GM23338 (cell line): ENCODE measurements at regions not wholly inside any gene's neighbourhood (a gene's known extent, or its start where the extent isn't known, plus 50 kb on each side); places are given as distances from the start of the nearest gene placed in this dataset.

Source experiments
- ATAC-seq: fragments of 200-7000 bp; cut with Tn5 transposase; 3 replicates; pipeline ENCODE4 v1.9.1; 2020
- DNase-seq: peaks from one replicate; pipeline ENCODE4 v3.0.0-alpha.2; 2015; ENCODE audit warnings: low spot score
- H2AFZ ChIP-seq: fragments of 200-600 bp; sonication (generic); 2 replicates; pipeline ENCODE4 v1.8.0; 2016; ENCODE audit warnings: antibody characterized with exemption, mild to moderate bottlenecking, moderate library complexity
- H3F3A ChIP-seq: fragments of 200-600 bp; sonication (generic); replicated peaks from 2 replicates; pipeline ENCODE4 v1.8.0; 2017; ENCODE audit warnings: antibody characterized with exemption, mixed run types, low read depth
- H3K27ac ChIP-seq: fragments of 200-600 bp; sonication (generic); 2 replicates; pipeline ENCODE4 v1.6.1; 2016; ENCODE audit warnings: low read depth
- H3K27me3 ChIP-seq: fragments of 200-600 bp; sonication (generic); 2 replicates; pipeline ENCODE4 v1.8.0; 2016; ENCODE audit warnings: mild to moderate bottlenecking, mixed run types, moderate library complexity; ENCODE audit not compliant: insufficient read depth
- H3K36me3 ChIP-seq: fragments of 200-600 bp; sonication (generic); 2 replicates; pipeline ENCODE4 v1.8.0; 2016; ENCODE audit warnings: mild to moderate bottlenecking; ENCODE audit not compliant: insufficient read depth
- H3K4me1 ChIP-seq: fragments of 200-600 bp; sonication (generic); 2 replicates; pipeline ENCODE4 v1.8.0; 2016; ENCODE audit warnings: mild to moderate bottlenecking, moderate library complexity; ENCODE audit not compliant: insufficient read depth
- H3K4me2 ChIP-seq: fragments of 200-600 bp; sonication (generic); 2 replicates; pipeline ENCODE4 v1.7.1; 2017; ENCODE audit warnings: mixed run types
- H3K4me3 ChIP-seq: fragments of 200-600 bp; sonication (generic); 2 replicates; pipeline ENCODE4 v1.6.1; 2016; ENCODE audit warnings: mixed run types
- H3K79me2 ChIP-seq: fragments of 200-600 bp; sonication (generic); replicated peaks from 2 replicates; pipeline ENCODE4 v1.8.0; 2017; ENCODE audit warnings: mild to moderate bottlenecking; ENCODE audit not compliant: insufficient read depth
- H3K9me2 ChIP-seq: fragments of 200-600 bp; sonication (generic); 2 replicates; pipeline ENCODE4 v1.8.0; 2017; ENCODE audit not compliant: insufficient read depth
- H4K20me1 ChIP-seq: fragments of 200-600 bp; sonication (generic); replicated peaks from 2 replicates; pipeline ENCODE4 v1.8.0; 2017; ENCODE audit warnings: mild to moderate bottlenecking; ENCODE audit not compliant: insufficient read depth
- H3K27ac Mint-ChIP-seq: 2 replicates; pipeline ENCODE4 v1.8.0; 2020; ENCODE audit warnings: inconsistent platforms, mild to moderate bottlenecking, moderate library complexity, mixed read lengths
- H3K27me3 Mint-ChIP-seq: 3 replicates; pipeline ENCODE4 v1.8.0; 2022; ENCODE audit warnings: low read depth, mild to moderate bottlenecking, moderate library complexity, mixed read lengths, inconsistent platforms; ENCODE audit not compliant: insufficient read depth, poor library complexity
- H3K36me3 Mint-ChIP-seq: 3 replicates; pipeline ENCODE4 v1.8.0; 2021; ENCODE audit warnings: low read depth, mild to moderate bottlenecking, inconsistent platforms, moderate library complexity, mixed read lengths
- H3K4me1 Mint-ChIP-seq: 3 replicates; pipeline ENCODE4 v1.8.0; 2020; ENCODE audit warnings: mild to moderate bottlenecking, inconsistent platforms, mixed read lengths
- H3K4me3 Mint-ChIP-seq: 3 replicates; pipeline ENCODE4 v1.8.0; 2021; ENCODE audit warnings: moderate library complexity, mild to moderate bottlenecking, inconsistent platforms, mixed read lengths
- H3K9me3 Mint-ChIP-seq: 3 replicates; pipeline ENCODE4 v1.8.0; 2020; ENCODE audit warnings: moderate library complexity, mild to moderate bottlenecking, inconsistent platforms, mixed read lengths
- JUNB ChIP-seq: IDR thresholded peaks from one replicate; pipeline ENCODE4 v1.6.1; 2016; ENCODE audit warnings: antibody characterized with exemption; ENCODE audit not compliant: unreplicated experiment
- NANOG ChIP-seq: IDR thresholded peaks from 2 replicates; pipeline ENCODE4 v1.6.1; 2016; ENCODE audit warnings: antibody characterized with exemption, borderline replicate concordance
- STAT1 ChIP-seq: IDR thresholded peaks from one replicate; pipeline ENCODE4 v1.6.1; 2016; ENCODE audit warnings: antibody characterized with exemption; ENCODE audit not compliant: unreplicated experiment
- ZNF114 ChIP-seq: fragments of 250-450 bp; sonication (Bioruptor Pico); IDR thresholded peaks from 2 replicates; pipeline ENCODE4 v1.5.0; 2020; ENCODE audit warnings: mild to moderate bottlenecking, moderate library complexity
- ZNF331 ChIP-seq: fragments of 250-450 bp; sonication (Bioruptor Pico); IDR thresholded peaks from 2 replicates; pipeline ENCODE4 v1.5.0; 2020; ENCODE audit warnings: low read depth, mild to moderate bottlenecking, moderate library complexity
- TF ChIP-seq, protein P1 (sequence below): fragments of 250-450 bp; sonication (Bioruptor Pico); IDR thresholded peaks from 2 replicates; pipeline ENCODE4 v1.5.0; 2020; ENCODE audit warnings: mild to moderate bottlenecking, moderate library complexity
- TF ChIP-seq, protein P2 (sequence below), 2 experiments: fragments of 200-600 bp in 1 of 2; sonication (generic) in 1 of 2; conservative IDR thresholded peaks; 2 replicates each; pipeline versions ENCODE4 v1.5.1 to v1.6.1; 2016 to 2017; ENCODE audit warnings: antibody characterized with exemption in 2 of 2, low read depth in 2 of 2, mild to moderate bottlenecking in 2 of 2, moderate library complexity in 1 of 2

DNA sequence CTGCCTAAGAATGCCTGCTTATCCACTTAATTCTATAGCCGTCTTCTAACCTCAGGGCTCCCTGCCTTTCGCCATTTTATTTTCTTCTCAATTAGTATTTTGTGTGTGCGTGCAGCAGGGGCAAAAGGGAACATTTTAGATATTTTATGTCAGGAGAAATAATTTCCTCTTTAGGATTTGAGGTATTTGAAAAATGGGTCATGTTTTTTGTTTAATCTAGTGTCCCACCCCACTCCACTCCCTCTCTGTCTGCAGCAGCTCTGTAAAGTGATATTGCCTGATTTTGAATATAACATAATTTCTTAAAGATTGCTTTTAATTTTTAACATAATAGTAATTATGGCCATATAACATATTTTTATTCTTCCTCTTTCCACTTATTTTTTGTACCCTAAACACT is 593.2 kb upstream of the DPPA4 start (continued):
- TF ChIP-seq, protein P1, sequence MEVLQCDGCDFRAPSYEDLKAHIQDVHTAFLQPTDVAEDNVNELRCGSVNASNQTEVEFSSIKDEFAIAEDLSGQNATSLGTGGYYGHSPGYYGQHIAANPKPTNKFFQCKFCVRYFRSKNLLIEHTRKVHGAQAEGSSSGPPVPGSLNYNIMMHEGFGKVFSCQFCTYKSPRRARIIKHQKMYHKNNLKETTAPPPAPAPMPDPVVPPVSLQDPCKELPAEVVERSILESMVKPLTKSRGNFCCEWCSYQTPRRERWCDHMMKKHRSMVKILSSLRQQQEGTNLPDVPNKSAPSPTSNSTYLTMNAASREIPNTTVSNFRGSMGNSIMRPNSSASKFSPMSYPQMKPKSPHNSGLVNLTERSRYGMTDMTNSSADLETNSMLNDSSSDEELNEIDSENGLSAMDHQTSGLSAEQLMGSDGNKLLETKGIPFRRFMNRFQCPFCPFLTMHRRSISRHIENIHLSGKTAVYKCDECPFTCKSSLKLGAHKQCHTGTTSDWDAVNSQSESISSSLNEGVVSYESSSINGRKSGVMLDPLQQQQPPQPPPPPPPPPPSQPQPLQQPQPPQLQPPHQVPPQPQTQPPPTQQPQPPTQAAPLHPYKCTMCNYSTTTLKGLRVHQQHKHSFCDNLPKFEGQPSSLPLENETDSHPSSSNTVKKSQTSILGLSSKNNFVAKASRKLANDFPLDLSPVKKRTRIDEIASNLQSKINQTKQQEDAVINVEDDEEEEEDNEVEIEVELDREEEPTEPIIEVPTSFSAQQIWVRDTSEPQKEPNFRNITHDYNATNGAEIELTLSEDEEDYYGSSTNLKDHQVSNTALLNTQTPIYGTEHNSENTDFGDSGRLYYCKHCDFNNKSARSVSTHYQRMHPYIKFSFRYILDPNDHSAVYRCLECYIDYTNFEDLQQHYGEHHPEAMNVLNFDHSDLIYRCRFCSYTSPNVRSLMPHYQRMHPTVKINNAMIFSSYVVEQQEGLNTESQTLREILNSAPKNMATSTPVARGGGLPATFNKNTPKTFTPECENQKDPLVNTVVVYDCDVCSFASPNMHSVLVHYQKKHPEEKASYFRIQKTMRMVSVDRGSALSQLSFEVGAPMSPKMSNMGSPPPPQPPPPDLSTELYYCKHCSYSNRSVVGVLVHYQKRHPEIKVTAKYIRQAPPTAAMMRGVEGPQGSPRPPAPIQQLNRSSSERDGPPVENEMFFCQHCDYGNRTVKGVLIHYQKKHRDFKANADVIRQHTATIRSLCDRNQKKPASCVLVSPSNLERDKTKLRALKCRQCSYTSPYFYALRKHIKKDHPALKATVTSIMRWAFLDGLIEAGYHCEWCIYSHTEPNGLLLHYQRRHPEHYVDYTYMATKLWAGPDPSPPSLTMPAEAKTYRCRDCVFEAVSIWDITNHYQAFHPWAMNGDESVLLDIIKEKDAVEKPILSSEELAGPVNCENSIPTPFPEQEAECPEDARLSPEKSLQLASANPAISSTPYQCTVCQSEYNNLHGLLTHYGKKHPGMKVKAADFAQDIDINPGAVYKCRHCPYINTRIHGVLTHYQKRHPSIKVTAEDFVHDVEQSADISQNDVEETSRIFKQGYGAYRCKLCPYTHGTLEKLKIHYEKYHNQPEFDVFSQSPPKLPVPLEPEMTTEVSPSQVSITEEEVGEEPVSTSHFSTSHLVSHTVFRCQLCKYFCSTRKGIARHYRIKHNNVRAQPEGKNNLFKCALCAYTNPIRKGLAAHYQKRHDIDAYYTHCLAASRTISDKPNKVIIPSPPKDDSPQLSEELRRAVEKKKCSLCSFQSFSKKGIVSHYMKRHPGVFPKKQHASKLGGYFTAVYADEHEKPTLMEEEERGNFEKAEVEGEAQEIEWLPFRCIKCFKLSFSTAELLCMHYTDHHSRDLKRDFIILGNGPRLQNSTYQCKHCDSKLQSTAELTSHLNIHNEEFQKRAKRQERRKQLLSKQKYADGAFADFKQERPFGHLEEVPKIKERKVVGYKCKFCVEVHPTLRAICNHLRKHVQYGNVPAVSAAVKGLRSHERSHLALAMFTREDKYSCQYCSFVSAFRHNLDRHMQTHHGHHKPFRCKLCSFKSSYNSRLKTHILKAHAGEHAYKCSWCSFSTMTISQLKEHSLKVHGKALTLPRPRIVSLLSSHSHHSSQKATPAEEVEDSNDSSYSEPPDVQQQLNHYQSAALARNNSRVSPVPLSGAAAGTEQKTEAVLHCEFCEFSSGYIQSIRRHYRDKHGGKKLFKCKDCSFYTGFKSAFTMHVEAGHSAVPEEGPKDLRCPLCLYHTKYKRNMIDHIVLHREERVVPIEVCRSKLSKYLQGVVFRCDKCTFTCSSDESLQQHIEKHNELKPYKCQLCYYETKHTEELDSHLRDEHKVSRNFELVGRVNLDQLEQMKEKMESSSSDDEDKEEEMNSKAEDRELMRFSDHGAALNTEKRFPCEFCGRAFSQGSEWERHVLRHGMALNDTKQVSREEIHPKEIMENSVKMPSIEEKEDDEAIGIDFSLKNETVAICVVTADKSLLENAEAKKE (CRISPR knock-in tag), result no peak

GRCh38 chr3:109933576-109933975 is 596.2 kb upstream of the DPPA4 start:
- no peaks in the 10 kb centered on the region for H3K4me1 ChIP-seq
- no peak overlapping the region for H3K27ac ChIP-seq
- H3K79me2 ChIP-seq, result no peaks in the 10 kb centered on the region
- H3F3A ChIP-seq, result no peaks in the 10 kb centered on the region
- no peaks in the 10 kb centered on the region for H3K27me3 Mint-ChIP-seq
- no peak overlapping the region for H3K4me3 ChIP-seq
- no peaks in the 10 kb centered on the region for H3K36me3 ChIP-seq
- H3K27ac Mint-ChIP-seq, result no peak overlapping the region
- no peaks in the 10 kb centered on the region for H3K9me2 ChIP-seq
- H3K27me3 ChIP-seq, result no peaks in the 10 kb centered on the region
- DNase-seq (no peak), ATAC-seq (no peak)
- H3K4me2 ChIP-seq, result no peak overlapping the region
- H2AFZ ChIP-seq, result no peak overlapping the region
- H4K20me1 ChIP-seq, result no peaks in the 10 kb centered on the region
- H3K9me3 Mint-ChIP-seq, result no peaks in the 10 kb centered on the region
- H3K4me1 Mint-ChIP-seq, result no peaks in the 10 kb centered on the region
- H3K4me3 Mint-ChIP-seq, result no peak overlapping the region
- no peaks in the 10 kb centered on the region for H3K36me3 Mint-ChIP-seq
- TF ChIP-seq ZNF114 (CRISPR knock-in tag), result no peak
- TF ChIP-seq, protein P2, sequence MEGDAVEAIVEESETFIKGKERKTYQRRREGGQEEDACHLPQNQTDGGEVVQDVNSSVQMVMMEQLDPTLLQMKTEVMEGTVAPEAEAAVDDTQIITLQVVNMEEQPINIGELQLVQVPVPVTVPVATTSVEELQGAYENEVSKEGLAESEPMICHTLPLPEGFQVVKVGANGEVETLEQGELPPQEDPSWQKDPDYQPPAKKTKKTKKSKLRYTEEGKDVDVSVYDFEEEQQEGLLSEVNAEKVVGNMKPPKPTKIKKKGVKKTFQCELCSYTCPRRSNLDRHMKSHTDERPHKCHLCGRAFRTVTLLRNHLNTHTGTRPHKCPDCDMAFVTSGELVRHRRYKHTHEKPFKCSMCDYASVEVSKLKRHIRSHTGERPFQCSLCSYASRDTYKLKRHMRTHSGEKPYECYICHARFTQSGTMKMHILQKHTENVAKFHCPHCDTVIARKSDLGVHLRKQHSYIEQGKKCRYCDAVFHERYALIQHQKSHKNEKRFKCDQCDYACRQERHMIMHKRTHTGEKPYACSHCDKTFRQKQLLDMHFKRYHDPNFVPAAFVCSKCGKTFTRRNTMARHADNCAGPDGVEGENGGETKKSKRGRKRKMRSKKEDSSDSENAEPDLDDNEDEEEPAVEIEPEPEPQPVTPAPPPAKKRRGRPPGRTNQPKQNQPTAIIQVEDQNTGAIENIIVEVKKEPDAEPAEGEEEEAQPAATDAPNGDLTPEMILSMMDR (conservative IDR thresholded peaks at IDR 0.05; ENCODE audit: low read depth in 2 of 2), result no peak
- no peak for TF ChIP-seq JUNB
- no peak for TF ChIP-seq STAT1
- no peak for TF ChIP-seq NANOG
- TF ChIP-seq ZNF331 (CRISPR knock-in tag), result no peak
- TF ChIP-seq, protein P1 (CRISPR knock-in tag), result no peak
